HEK293 (cell line): ENCODE measurements at regions not wholly inside any gene's neighbourhood (a gene's known extent, or its start where the extent isn't known, plus 50 kb on each side); places are given as distances from the start of the nearest gene placed in this dataset.

Experiments
- CTCF ChIA-PET: fragments of 350-600 bp; formaldehyde crosslinking; extraction: SDS; loops from one replicate; lab custom pipeline; 2021; ENCODE audit warnings: antibody characterized with exemption; lab: Yijun Ruan, JAX
- POLR2A ChIA-PET: fragments of 300-600 bp; formaldehyde crosslinking; extraction: SDS; loops from one replicate; lab custom pipeline; 2020; ENCODE audit warnings: antibody characterized with exemption, inconsistent platforms; lab: Yijun Ruan, JAX
- H3K27ac ChIP-seq: fragments of 200-500 bp; sonication (Bioruptor generic); 2 replicates; pipeline ENCODE4 v1.5.1; 2014; ENCODE audit warnings: low read depth, low read length, control low read depth, inconsistent platforms; ENCODE audit errors: extremely low read depth
- H3K36me3 ChIP-seq, 2 experiments: fragments of 200-500 bp in 1 of 2; sonication (Bioruptor generic) in 1 of 2; 1 replicate in 1 of 2; 2 replicates in 1 of 2; pipeline ENCODE4 v1.5.1; 2014 to 2017; ENCODE audit warnings: inconsistent platforms in 2 of 2, low read length in 2 of 2; ENCODE audit not compliant: control insufficient read depth in 2 of 2, insufficient read depth in 1 of 2
- H3K4me1 ChIP-seq: fragments of 200-500 bp; sonication (Bioruptor generic); 2 replicates; pipeline ENCODE4 v1.5.1; 2014; ENCODE audit warnings: mild to moderate bottlenecking, low read length, inconsistent platforms; ENCODE audit not compliant: control insufficient read depth, insufficient read depth
- H3K4me3 ChIP-seq: 2 replicates; pipeline ENCODE4 v1.5.1; 2011; ENCODE audit warnings: low read depth, mild to moderate bottlenecking, control low read depth, low read length, moderate library complexity
- H3K9me3 ChIP-seq: fragments of 200-500 bp; sonication (Bioruptor generic); 2 replicates; pipeline ENCODE4 v1.5.1; 2014; ENCODE audit warnings: low read depth, low read length, inconsistent platforms; ENCODE audit not compliant: control insufficient read depth, insufficient read depth
- FEZF1 ChIP-seq: fragments of 450-650 bp; formaldehyde crosslinking; IDR thresholded peaks from 2 replicates; pipeline ENCODE4 v1.5.1; 2016; ENCODE audit warnings: missing biosample characterization, missing genetic modification characterization
- GLI4 ChIP-seq: fragments of 450-650 bp; formaldehyde crosslinking; IDR thresholded peaks from 2 replicates; pipeline ENCODE4 v1.5.1; 2016; ENCODE audit warnings: missing biosample characterization, missing genetic modification characterization
- HOXC10 ChIP-seq: sonication (generic); formaldehyde crosslinking; IDR thresholded peaks from 2 replicates; pipeline ENCODE4 v1.8.1; 2023; ENCODE audit warnings: mild to moderate bottlenecking, missing genetic modification reagents
- KLF1 ChIP-seq: fragments of 450-650 bp; formaldehyde crosslinking; IDR thresholded peaks from 2 replicates; pipeline ENCODE4 v1.5.1; 2016; ENCODE audit warnings: missing biosample characterization, missing genetic modification characterization
- REPIN1 ChIP-seq: fragments of 450-650 bp; formaldehyde crosslinking; IDR thresholded peaks from 2 replicates; pipeline ENCODE4 v1.5.1; 2017; ENCODE audit warnings: missing biosample characterization, missing genetic modification characterization, low read depth
- WT1 ChIP-seq: fragments of 450-650 bp; formaldehyde crosslinking; IDR thresholded peaks from 2 replicates; pipeline ENCODE4 v1.5.1; 2016; ENCODE audit warnings: missing biosample characterization, missing genetic modification characterization
- ZBTB17 ChIP-seq: fragments of 450-650 bp; formaldehyde crosslinking; IDR thresholded peaks from 2 replicates; pipeline ENCODE4 v1.5.1; 2016; ENCODE audit warnings: missing biosample characterization, missing genetic modification characterization
- ZBTB20 ChIP-seq: fragments of 450-650 bp; formaldehyde crosslinking; IDR thresholded peaks from 2 replicates; pipeline ENCODE4 v1.5.1; 2016; ENCODE audit warnings: missing biosample characterization, missing genetic modification characterization
- ZBTB8A ChIP-seq: fragments of 450-650 bp; formaldehyde crosslinking; IDR thresholded peaks from 2 replicates; pipeline ENCODE4 v1.5.1; 2016; ENCODE audit warnings: missing biosample characterization, missing genetic modification characterization
- ZFHX2 ChIP-seq: fragments of 450-650 bp; formaldehyde crosslinking; conservative IDR thresholded peaks from 2 replicates; pipeline ENCODE4 v1.5.1; 2016; ENCODE audit warnings: missing biosample characterization, missing genetic modification characterization
- ZNF133 ChIP-seq: fragments of 450-650 bp; formaldehyde crosslinking; IDR thresholded peaks from 2 replicates; pipeline ENCODE4 v1.5.1; 2016; ENCODE audit warnings: missing biosample characterization, missing genetic modification characterization
- ZNF169 ChIP-seq: fragments of 450-650 bp; formaldehyde crosslinking; IDR thresholded peaks from 2 replicates; pipeline ENCODE4 v1.5.1; 2016; ENCODE audit warnings: missing biosample characterization, missing genetic modification characterization
- ZNF248 ChIP-seq: fragments of 450-650 bp; formaldehyde crosslinking; IDR thresholded peaks from 2 replicates; pipeline ENCODE4 v1.5.1; 2017; ENCODE audit warnings: missing biosample characterization, missing genetic modification characterization
- ZNF266 ChIP-seq: fragments of 450-650 bp; formaldehyde crosslinking; IDR thresholded peaks from 2 replicates; pipeline ENCODE4 v1.5.1; 2016; ENCODE audit warnings: missing biosample characterization, missing genetic modification characterization, low read depth
- ZNF350 ChIP-seq: fragments of 450-650 bp; formaldehyde crosslinking; IDR thresholded peaks from 2 replicates; pipeline ENCODE4 v1.5.0; 2017; ENCODE audit warnings: missing biosample characterization, mild to moderate bottlenecking, missing genetic modification characterization
- ZNF354C ChIP-seq: fragments of 450-650 bp; formaldehyde crosslinking; IDR thresholded peaks from 2 replicates; pipeline ENCODE4 v1.5.1; 2016; ENCODE audit warnings: missing biosample characterization, missing genetic modification characterization, low read depth, borderline replicate concordance
- ZNF426 ChIP-seq: fragments of 450-650 bp; formaldehyde crosslinking; IDR thresholded peaks from 2 replicates; pipeline ENCODE4 v1.5.1; 2017; ENCODE audit warnings: missing biosample characterization, missing genetic modification characterization, mild to moderate bottlenecking, inconsistent platforms, moderate library complexity
- ZNF514 ChIP-seq: fragments of 450-650 bp; formaldehyde crosslinking; IDR thresholded peaks from 2 replicates; pipeline ENCODE4 v1.5.1; 2016; ENCODE audit warnings: missing biosample characterization, missing genetic modification characterization
- ZNF530 ChIP-seq: fragments of 450-650 bp; formaldehyde crosslinking; IDR thresholded peaks from 2 replicates; pipeline ENCODE4 v1.5.1; 2016; ENCODE audit warnings: low read depth, missing biosample characterization, missing genetic modification characterization
- ZNF626 ChIP-seq: fragments of 450-650 bp; sonication (Bioruptor Pico); formaldehyde crosslinking; IDR thresholded peaks from 2 replicates; pipeline ENCODE4 v1.5.1; 2018; ENCODE audit warnings: missing biosample characterization, missing genetic modification characterization, inconsistent platforms
- ZNF664 ChIP-seq: fragments of 450-650 bp; formaldehyde crosslinking; IDR thresholded peaks from 2 replicates; pipeline ENCODE4 v1.5.1; 2016; ENCODE audit warnings: missing biosample characterization, missing genetic modification characterization
- ZNF791 ChIP-seq: fragments of 450-650 bp; formaldehyde crosslinking; IDR thresholded peaks from 2 replicates; pipeline ENCODE4 v1.5.1; 2016; ENCODE audit warnings: missing biosample characterization, missing genetic modification characterization
- ZNF792 ChIP-seq: fragments of 450-650 bp; formaldehyde crosslinking; IDR thresholded peaks from 2 replicates; pipeline ENCODE4 v1.5.1; 2016; ENCODE audit warnings: missing biosample characterization, missing genetic modification characterization
- ZNF843 ChIP-seq: fragments of 450-650 bp; formaldehyde crosslinking; IDR thresholded peaks from 2 replicates; pipeline ENCODE4 v1.5.1; 2016; ENCODE audit warnings: missing biosample characterization, missing genetic modification characterization
- ZXDB ChIP-seq: fragments of 450-650 bp; formaldehyde crosslinking; IDR thresholded peaks from 2 replicates; pipeline ENCODE4 v1.5.1; 2016; ENCODE audit warnings: missing biosample characterization, missing genetic modification characterization
- TF ChIP-seq, protein P1 (sequence below): fragments of 450-650 bp; formaldehyde crosslinking; IDR thresholded peaks from 2 replicates; pipeline ENCODE4 v1.5.1; 2017; ENCODE audit warnings: missing biosample characterization, missing genetic modification characterization
- TF ChIP-seq, protein P2 (sequence below): fragments of 450-650 bp; formaldehyde crosslinking; IDR thresholded peaks from 2 replicates; pipeline ENCODE4 v1.5.1; 2016; ENCODE audit warnings: missing biosample characterization, missing genetic modification characterization, borderline replicate concordance
- TF ChIP-seq, protein P3 (sequence below): fragments of 450-650 bp; formaldehyde crosslinking; IDR thresholded peaks from 2 replicates; pipeline ENCODE4 v1.5.1; 2016; ENCODE audit warnings: missing biosample characterization, missing genetic modification characterization
- TF ChIP-seq, protein P4 (sequence below): fragments of 450-650 bp; formaldehyde crosslinking; IDR thresholded peaks from 2 replicates; pipeline ENCODE4 v1.5.1; 2017; ENCODE audit warnings: missing biosample characterization, missing genetic modification characterization

DNA sequence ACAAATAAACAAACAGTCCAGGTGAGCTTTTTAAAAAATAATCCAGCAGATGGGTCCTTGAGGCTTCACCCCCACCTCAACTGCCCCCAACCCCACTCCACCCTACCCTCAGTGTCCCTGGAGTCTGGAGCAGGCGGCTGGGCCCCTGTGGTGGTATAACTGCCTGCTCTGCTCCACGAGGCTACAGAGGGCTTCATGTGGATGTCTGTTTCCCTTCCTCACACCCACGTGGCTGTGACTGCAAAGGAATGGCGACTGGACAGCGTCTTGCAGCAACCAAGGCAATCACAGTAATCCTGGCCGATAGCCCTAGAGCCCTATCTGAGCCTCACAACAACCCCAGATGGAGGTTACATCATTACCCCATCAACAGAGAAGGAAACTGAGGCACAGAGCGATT lies 76.5 kb downstream of the SLC2A10 start:
- H3K36me3 ChIP-seq: no peaks in the 10 kb centered on the region
- POLR2A ChIA-PET: no interaction called here
- TF ChIP-seq ZFHX2 (no peak), ZNF248 (tag by site-specific recombination) (no peak), HOXC10 (no peak), ZNF514 (tag by site-specific recombination) (no peak), GLI4 (tag by site-specific recombination) (no peak), REPIN1 (tag by site-specific recombination) (no peak), ZNF626 (no peak), ZBTB17 (tag by site-specific recombination) (no peak), ZNF843 (tag by site-specific recombination) (no peak), KLF1 (tag by site-specific recombination) (no peak), ZNF792 (tag by site-specific recombination) (no peak), ZBTB20 (tag by site-specific recombination) (no peak), WT1 (no peak)
- TF ChIP-seq, protein P1, sequence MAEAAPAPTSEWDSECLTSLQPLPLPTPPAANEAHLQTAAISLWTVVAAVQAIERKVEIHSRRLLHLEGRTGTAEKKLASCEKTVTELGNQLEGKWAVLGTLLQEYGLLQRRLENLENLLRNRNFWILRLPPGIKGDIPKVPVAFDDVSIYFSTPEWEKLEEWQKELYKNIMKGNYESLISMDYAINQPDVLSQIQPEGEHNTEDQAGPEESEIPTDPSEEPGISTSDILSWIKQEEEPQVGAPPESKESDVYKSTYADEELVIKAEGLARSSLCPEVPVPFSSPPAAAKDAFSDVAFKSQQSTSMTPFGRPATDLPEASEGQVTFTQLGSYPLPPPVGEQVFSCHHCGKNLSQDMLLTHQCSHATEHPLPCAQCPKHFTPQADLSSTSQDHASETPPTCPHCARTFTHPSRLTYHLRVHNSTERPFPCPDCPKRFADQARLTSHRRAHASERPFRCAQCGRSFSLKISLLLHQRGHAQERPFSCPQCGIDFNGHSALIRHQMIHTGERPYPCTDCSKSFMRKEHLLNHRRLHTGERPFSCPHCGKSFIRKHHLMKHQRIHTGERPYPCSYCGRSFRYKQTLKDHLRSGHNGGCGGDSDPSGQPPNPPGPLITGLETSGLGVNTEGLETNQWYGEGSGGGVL (tag by site-specific recombination): no peak
- TF ChIP-seq, protein P2, sequence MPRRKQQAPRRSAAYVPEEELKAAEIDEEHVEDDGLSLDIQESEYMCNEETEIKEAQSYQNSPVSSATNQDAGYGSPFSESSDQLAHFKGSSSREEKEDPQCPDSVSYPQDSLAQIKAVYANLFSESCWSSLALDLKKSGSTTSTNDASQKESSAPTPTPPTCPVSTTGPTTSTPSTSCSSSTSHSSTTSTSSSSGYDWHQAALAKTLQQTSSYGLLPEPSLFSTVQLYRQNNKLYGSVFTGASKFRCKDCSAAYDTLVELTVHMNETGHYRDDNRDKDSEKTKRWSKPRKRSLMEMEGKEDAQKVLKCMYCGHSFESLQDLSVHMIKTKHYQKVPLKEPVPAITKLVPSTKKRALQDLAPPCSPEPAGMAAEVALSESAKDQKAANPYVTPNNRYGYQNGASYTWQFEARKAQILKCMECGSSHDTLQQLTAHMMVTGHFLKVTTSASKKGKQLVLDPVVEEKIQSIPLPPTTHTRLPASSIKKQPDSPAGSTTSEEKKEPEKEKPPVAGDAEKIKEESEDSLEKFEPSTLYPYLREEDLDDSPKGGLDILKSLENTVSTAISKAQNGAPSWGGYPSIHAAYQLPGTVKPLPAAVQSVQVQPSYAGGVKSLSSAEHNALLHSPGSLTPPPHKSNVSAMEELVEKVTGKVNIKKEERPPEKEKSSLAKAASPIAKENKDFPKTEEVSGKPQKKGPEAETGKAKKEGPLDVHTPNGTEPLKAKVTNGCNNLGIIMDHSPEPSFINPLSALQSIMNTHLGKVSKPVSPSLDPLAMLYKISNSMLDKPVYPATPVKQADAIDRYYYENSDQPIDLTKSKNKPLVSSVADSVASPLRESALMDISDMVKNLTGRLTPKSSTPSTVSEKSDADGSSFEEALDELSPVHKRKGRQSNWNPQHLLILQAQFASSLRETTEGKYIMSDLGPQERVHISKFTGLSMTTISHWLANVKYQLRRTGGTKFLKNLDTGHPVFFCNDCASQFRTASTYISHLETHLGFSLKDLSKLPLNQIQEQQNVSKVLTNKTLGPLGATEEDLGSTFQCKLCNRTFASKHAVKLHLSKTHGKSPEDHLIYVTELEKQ: no peak
- TF ChIP-seq, protein P3, sequence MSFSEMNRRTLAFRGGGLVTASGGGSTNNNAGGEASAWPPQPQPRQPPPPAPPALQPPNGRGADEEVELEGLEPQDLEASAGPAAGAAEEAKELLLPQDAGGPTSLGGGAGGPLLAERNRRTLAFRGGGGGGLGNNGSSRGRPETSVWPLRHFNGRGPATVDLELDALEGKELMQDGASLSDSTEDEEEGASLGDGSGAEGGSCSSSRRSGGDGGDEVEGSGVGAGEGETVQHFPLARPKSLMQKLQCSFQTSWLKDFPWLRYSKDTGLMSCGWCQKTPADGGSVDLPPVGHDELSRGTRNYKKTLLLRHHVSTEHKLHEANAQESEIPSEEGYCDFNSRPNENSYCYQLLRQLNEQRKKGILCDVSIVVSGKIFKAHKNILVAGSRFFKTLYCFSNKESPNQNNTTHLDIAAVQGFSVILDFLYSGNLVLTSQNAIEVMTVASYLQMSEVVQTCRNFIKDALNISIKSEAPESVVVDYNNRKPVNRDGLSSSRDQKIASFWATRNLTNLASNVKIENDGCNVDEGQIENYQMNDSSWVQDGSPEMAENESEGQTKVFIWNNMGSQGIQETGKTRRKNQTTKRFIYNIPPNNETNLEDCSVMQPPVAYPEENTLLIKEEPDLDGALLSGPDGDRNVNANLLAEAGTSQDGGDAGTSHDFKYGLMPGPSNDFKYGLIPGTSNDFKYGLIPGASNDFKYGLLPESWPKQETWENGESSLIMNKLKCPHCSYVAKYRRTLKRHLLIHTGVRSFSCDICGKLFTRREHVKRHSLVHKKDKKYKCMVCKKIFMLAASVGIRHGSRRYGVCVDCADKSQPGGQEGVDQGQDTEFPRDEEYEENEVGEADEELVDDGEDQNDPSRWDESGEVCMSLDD (tag by site-specific recombination): no peak
- no peak overlapping the region for H3K27ac ChIP-seq
- CTCF ChIA-PET: no interaction called here
- H3K4me3 ChIP-seq: no peak overlapping the region
- no peaks in the 10 kb centered on the region for H3K4me1 ChIP-seq
- no peaks in the 10 kb centered on the region for H3K9me3 ChIP-seq

DNA sequence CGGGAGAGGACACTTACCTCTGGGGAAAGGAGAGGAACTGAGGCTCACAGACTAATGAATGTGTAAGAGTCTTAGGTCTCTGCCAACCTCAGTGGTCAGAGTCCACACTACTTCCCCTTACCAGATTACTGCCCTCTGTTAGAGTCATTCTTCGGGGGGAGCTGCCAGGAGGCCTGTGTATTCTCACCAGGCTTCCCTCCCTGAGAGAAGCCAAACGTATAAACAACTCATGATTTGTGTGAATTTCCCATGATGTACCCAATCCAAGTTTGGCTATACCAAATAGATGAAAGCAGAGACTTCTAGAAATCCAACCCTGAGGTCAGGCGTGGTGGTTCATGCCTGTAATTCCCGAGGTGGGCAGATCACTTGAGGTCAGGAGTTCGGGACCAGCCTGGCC lies 77.1 kb downstream of the SLC2A10 start:
- no peak overlapping the region for H3K27ac ChIP-seq
- ChIA-PET CTCF (no interaction called here), POLR2A (no interaction called here)
- no peaks in the 10 kb centered on the region for H3K9me3 ChIP-seq
- no peak overlapping the region for H3K4me3 ChIP-seq
- H3K36me3 ChIP-seq: no peaks in the 10 kb centered on the region
- H3K4me1 ChIP-seq: no peaks in the 10 kb centered on the region
- TF ChIP-seq ZNF350: no peak
- TF ChIP-seq ZXDB: no peak
- TF ChIP-seq ZNF266 (tag by site-specific recombination): no peak
- TF ChIP-seq ZNF664 (tag by site-specific recombination): no peak
- TF ChIP-seq ZBTB8A (tag by site-specific recombination): no peak
- no peak for TF ChIP-seq ZNF530 (tag by site-specific recombination)
- no peak for TF ChIP-seq ZNF354C
- no peak for TF ChIP-seq ZNF133
- TF ChIP-seq, protein P4, sequence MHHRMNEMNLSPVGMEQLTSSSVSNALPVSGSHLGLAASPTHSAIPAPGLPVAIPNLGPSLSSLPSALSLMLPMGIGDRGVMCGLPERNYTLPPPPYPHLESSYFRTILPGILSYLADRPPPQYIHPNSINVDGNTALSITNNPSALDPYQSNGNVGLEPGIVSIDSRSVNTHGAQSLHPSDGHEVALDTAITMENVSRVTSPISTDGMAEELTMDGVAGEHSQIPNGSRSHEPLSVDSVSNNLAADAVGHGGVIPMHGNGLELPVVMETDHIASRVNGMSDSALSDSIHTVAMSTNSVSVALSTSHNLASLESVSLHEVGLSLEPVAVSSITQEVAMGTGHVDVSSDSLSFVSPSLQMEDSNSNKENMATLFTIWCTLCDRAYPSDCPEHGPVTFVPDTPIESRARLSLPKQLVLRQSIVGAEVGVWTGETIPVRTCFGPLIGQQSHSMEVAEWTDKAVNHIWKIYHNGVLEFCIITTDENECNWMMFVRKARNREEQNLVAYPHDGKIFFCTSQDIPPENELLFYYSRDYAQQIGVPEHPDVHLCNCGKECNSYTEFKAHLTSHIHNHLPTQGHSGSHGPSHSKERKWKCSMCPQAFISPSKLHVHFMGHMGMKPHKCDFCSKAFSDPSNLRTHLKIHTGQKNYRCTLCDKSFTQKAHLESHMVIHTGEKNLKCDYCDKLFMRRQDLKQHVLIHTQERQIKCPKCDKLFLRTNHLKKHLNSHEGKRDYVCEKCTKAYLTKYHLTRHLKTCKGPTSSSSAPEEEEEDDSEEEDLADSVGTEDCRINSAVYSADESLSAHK: no peak
- TF ChIP-seq ZNF791 (tag by site-specific recombination): no peak
- no peak for TF ChIP-seq ZNF169 (tag by site-specific recombination)
- no peak for TF ChIP-seq FEZF1
- no peak for TF ChIP-seq ZNF426 (tag by site-specific recombination)
